Natural killer cell (primary cell): ENCODE measurements at regions not wholly inside any gene's neighbourhood (a gene's known extent, or its start where the extent isn't known, plus 50 kb on each side); places are given as distances from the start of the nearest gene placed in this dataset.

Source experiments
- ATAC-seq, 3 donors: fragments of 150-1000 bp in 2 of 3; fragments of 200-7000 bp in 1 of 3; cut with Tn5 transposase; 1 replicate in 1 of 3; 2 replicates in 2 of 3; pipeline ENCODE4 v1.10.0; 2021; ENCODE audit warnings: mild to moderate bottlenecking in 2 of 3, moderate library complexity in 2 of 3
- DNase-seq, 2 donors: peaks; one replicate each; pipeline versions ENCODE4 v3.0.0 to v3.0.0-alpha.2; 2013 to 2021; ENCODE audit warnings: mixed read lengths in 1 of 2
- H3K27ac ChIP-seq: one replicate; pipeline ENCODE4 v1.5.1; 2013; ENCODE audit warnings: mild to moderate bottlenecking, low read length
- H3K27me3 ChIP-seq: one replicate; pipeline ENCODE4 v1.6.1; 2013; ENCODE audit warnings: low read length; ENCODE audit not compliant: control insufficient read depth, insufficient read depth
- H3K36me3 ChIP-seq: one replicate; pipeline ENCODE4 v1.6.1; 2013; ENCODE audit warnings: low read length; ENCODE audit not compliant: control insufficient read depth, insufficient read depth
- H3K4me1 ChIP-seq: one replicate; pipeline ENCODE4 v1.6.1; 2013; ENCODE audit warnings: low read length; ENCODE audit not compliant: control insufficient read depth, insufficient read depth
- H3K4me3 ChIP-seq: one replicate; pipeline ENCODE4 v1.5.1; 2013; ENCODE audit warnings: low read length
- H3K9me3 ChIP-seq: one replicate; pipeline ENCODE4 v1.6.1; 2013; ENCODE audit warnings: low read length; ENCODE audit not compliant: control insufficient read depth, insufficient read depth
- H3K27ac Mint-ChIP-seq, 2 donors: one replicate each; pipeline ENCODE4 v1.8.0; 2022; ENCODE audit warnings: mild to moderate bottlenecking in 2 of 2, mixed read lengths in 2 of 2, moderate library complexity in 1 of 2
- H3K27me3 Mint-ChIP-seq, 2 donors: one replicate each; pipeline ENCODE4 v1.8.0; 2022; ENCODE audit warnings: low read depth in 2 of 2, mixed read lengths in 2 of 2
- H3K36me3 Mint-ChIP-seq: one replicate; pipeline ENCODE4 v1.8.0; 2022; ENCODE audit warnings: mixed read lengths
- H3K4me1 Mint-ChIP-seq, 2 donors: one replicate each; pipeline ENCODE4 v1.8.0; 2022; ENCODE audit warnings: mixed read lengths in 2 of 2
- H3K4me3 Mint-ChIP-seq: one replicate; pipeline ENCODE4 v1.8.0; 2022; ENCODE audit warnings: mild to moderate bottlenecking, moderate library complexity, mixed read lengths
- H3K9me3 Mint-ChIP-seq, 2 donors: one replicate each; pipeline ENCODE4 v1.8.0; 2022; ENCODE audit warnings: mixed read lengths in 2 of 2
- WGBS: methylation state at CpG from one replicate; pipeline ENCODE4 v1.1.7; 2013; ENCODE audit warnings: missing lambda C conversion rate; ENCODE audit not compliant: insufficient coverage; 5-methylcytosine and 5-hydroxymethylcytosine counted together
- intact Hi-C: fragments of 100-400 bp; cut with micrococcal nuclease; formaldehyde crosslinking; loops from one replicate; pipeline ENCODE4 v1.14.2; 2022
- TF ChIP-seq, protein P1 (sequence below): fragments of 200-600 bp; IDR thresholded peaks from one replicate; pipeline ENCODE4 v1.8.0; 2022; ENCODE audit warnings: antibody characterized with exemption

DNA sequence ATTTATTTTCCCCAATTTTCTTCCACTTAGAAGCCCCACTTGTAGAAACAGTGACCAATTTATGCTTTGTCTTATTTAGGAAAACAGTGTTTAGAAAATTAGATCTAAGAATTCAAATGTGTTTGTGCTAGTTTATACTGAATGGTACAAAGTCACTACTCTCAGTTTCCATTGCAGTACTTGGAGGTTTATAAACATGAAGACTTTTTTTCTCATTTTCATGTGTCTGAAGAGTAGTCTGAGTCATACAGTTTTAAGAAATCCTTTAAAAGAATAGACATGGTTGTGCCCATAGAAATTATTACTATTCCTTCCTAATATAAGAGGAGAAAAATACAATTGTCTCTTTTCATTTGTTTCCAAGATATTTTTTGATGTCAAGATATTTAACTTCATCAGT, 458.7 kb downstream of the NAF1 start:
- intact Hi-C loops, result no loop called here
- ATAC-seq (no peak), DNase-seq (no peak)
- Histone ChIP-seq H3K27ac (no peak overlapping the region), H3K4me1 (no peaks in the 10 kb centered on the region), H3K27me3 (no peaks in the 10 kb centered on the region), H3K9me3 (peaks cover 2% of the 10 kb centered on the region), H3K36me3 (no peaks in the 10 kb centered on the region), H3K4me3 (no peak overlapping the region)
- TF ChIP-seq, protein P1, sequence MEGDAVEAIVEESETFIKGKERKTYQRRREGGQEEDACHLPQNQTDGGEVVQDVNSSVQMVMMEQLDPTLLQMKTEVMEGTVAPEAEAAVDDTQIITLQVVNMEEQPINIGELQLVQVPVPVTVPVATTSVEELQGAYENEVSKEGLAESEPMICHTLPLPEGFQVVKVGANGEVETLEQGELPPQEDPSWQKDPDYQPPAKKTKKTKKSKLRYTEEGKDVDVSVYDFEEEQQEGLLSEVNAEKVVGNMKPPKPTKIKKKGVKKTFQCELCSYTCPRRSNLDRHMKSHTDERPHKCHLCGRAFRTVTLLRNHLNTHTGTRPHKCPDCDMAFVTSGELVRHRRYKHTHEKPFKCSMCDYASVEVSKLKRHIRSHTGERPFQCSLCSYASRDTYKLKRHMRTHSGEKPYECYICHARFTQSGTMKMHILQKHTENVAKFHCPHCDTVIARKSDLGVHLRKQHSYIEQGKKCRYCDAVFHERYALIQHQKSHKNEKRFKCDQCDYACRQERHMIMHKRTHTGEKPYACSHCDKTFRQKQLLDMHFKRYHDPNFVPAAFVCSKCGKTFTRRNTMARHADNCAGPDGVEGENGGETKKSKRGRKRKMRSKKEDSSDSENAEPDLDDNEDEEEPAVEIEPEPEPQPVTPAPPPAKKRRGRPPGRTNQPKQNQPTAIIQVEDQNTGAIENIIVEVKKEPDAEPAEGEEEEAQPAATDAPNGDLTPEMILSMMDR, result no peak
- H3K27ac Mint-ChIP-seq, result no peak overlapping the region
- H3K27me3 Mint-ChIP-seq, result no peaks in the 10 kb centered on the region
- H3K4me3 Mint-ChIP-seq, result no peak overlapping the region
- H3K36me3 Mint-ChIP-seq, result no peaks in the 10 kb centered on the region
- H3K4me1 Mint-ChIP-seq, result no peaks in the 10 kb centered on the region
- H3K9me3 Mint-ChIP-seq, result peaks cover 23 to 33% of the 10 kb centered on the region in 2 donors

DNA sequence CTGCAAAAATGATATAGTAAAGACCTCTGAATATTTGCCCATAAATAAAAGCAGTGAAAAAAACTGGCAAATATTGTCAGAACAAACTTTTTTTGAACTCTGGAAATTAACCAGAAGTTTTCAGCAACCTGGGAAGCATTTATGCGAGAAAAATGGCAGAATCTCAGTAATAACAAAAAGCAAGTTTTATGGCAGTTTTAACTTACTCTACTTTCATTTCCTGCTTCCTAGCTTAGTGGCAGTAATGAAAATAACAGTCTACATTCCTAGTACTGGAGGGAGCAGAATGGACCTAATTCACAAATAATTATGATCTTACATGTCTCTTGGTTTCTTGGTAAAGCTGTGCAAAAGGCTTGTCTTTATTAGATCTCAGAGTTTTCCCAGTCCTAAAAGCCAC, 460.1 kb downstream of the NAF1 start:
- ATAC-seq (no peak), DNase-seq (no peak)
- Mint-ChIP-seq H3K4me1 (no peaks in the 10 kb centered on the region), H3K9me3 (peaks cover 11 to 21% of the 10 kb centered on the region in 2 donors), H3K27ac (no peak overlapping the region), H3K4me3 (no peak overlapping the region), H3K36me3 (no peaks in the 10 kb centered on the region), H3K27me3 (no peaks in the 10 kb centered on the region)
- Histone ChIP-seq H3K4me3 (no peak overlapping the region), H3K27me3 (no peaks in the 10 kb centered on the region), H3K27ac (no peak overlapping the region), H3K4me1 (no peaks in the 10 kb centered on the region), H3K36me3 (no peaks in the 10 kb centered on the region), H3K9me3 (peaks cover 2% of the 10 kb centered on the region)
- TF ChIP-seq, protein P1, result no peak
- WGBS, result 88% methylated on average over 1 of the region's 1 CpG
- intact Hi-C loops, result no loop called here

DNA sequence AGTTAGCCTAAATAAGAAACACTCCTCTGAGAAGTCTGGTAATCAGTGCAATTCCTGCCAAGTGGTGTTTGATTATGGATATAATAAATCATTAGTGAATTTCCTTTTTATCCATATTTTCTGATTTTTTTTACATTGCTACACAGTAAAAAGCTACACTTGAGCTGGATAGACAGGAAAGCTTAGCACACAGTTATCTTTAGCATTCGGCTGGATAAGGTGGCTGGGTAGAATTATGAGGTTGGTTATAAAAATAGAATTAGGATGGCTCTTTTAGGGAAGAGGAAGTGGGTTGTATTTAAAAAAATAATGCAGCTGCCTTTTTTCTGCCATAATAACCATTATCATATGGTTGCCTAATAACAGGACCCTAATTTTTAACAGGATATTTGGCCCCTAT, 460.6 kb downstream of the NAF1 start:
- H3K4me3 Mint-ChIP-seq, result no peak overlapping the region
- TF ChIP-seq, protein P1, result no peak
- no peak overlapping the region for H3K27ac ChIP-seq
- intact Hi-C loops, result no loop called here
- WGBS, result 8% methylated on average over 1 of the region's 1 CpG
- no peak for DNase-seq
- no peaks in the 10 kb centered on the region for H3K36me3 ChIP-seq
- peaks cover 2% of the 10 kb centered on the region for H3K9me3 ChIP-seq
- H3K4me1 Mint-ChIP-seq, result no peaks in the 10 kb centered on the region
- H3K4me1 ChIP-seq, result no peaks in the 10 kb centered on the region
- ATAC-seq, result no peak
- no peaks in the 10 kb centered on the region for H3K27me3 Mint-ChIP-seq
- no peaks in the 10 kb centered on the region for H3K36me3 Mint-ChIP-seq
- H3K27me3 ChIP-seq, result no peaks in the 10 kb centered on the region
- no peak overlapping the region for H3K4me3 ChIP-seq
- H3K27ac Mint-ChIP-seq, result no peak overlapping the region
- peaks cover 11 to 23% of the 10 kb centered on the region in 2 donors for H3K9me3 Mint-ChIP-seq

DNA sequence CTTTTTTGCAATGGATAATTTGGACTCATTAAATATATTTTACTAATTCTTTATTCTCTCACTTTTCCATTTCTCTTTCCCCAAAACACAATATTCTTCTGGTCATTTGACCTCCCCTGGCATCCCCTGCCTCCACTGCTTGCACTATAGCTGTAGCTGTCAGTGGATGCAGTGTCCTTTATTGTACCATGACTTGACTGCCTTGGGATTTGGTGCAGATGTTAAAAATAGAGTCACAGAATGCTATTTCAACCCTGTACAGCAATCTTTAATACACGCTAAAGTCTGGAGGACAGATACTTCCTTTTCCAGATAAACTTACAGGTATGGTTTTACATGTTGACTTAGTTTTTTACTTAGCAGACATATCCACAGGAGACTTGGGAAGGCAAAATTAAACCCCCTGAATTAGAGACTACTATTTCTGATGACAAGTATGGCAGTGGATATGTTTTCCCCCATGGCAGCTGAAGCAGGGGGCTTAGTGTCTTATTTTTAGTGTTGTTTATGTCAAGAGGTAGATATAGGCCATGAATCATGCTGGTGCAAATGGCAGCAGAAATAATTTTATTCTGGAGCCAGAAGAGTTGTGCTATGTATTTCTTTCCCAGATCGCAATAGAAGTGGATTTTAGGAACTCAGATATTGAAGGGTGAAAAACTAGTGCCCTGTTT, 461.4 kb downstream of the NAF1 start:
- peaks cover 12 to 20% of the 10 kb centered on the region in 2 donors for H3K9me3 Mint-ChIP-seq
- Histone ChIP-seq H3K27me3 (no peaks in the 10 kb centered on the region), H3K4me3 (no peak overlapping the region), H3K36me3 (no peaks in the 10 kb centered on the region), H3K9me3 (peaks cover 5% of the 10 kb centered on the region), H3K27ac (no peak overlapping the region), H3K4me1 (no peaks in the 10 kb centered on the region)
- no peaks in the 10 kb centered on the region for H3K4me1 Mint-ChIP-seq
- intact Hi-C loops, result no loop called here
- H3K36me3 Mint-ChIP-seq, result no peaks in the 10 kb centered on the region
- WGBS, result 89% methylated on average over 1 of the region's 2 CpGs
- H3K27ac Mint-ChIP-seq, result no peak overlapping the region
- H3K4me3 Mint-ChIP-seq, result no peak overlapping the region
- DNase-seq (no peak), ATAC-seq (no peak)
- TF ChIP-seq, protein P1, result no peak
- no peaks in the 10 kb centered on the region for H3K27me3 Mint-ChIP-seq
